ENCODE measurements at regions not wholly inside any gene's neighbourhood (a gene's known extent, or its start where the extent isn't known, plus 50 kb on each side); places are given as distances from the start of the nearest gene placed in this dataset.

DNA sequence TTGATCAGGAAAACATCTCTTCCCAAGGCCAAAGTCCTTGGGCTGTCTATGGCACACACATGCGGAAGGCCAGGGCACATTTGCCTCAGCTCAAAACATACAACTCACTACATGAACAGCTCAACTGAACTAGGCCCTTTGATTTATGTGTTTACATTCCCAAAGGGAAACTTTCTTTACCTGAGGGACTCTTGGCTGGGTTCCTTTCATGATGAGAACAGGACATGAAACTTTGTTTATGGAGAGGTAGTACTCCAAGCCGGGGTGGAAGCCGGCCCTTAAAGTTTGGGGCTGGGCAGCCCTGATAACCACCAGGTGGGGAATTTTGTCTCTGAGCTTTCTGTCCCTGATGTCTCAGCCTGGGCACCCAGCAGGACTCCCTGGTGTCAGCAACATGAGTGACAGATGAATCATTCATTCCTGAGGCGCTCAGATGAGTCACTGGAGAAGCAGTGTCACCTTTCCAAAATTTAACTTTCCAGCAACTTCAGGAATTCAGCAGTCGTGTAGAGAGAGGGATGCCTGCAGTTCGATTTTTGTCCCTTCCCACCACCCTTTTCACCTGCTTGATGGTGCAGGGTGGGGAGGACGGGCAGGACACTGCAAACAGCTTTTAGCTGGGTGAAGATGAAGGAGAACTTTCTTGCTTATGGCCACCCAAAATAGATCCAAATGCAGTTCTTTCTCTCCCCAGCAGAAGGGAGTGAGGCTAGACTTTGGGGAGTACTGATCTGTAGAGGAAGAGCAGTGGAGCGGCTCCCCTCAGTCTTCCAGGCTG is 331.6 kb downstream of the DYSF start:
- Histone ChIP-seq H3K9ac (ENCODE audit: insufficient read depth, low read depth, low read length) (no peak overlapping the region), H3K79me2 (ENCODE audit: insufficient read depth, low read length) (no peaks in the 10 kb centered on the region), H3K27ac (ENCODE audit: extremely low read length, insufficient read depth, low read length) (no peak overlapping the region), H3K4me1 (ENCODE audit: insufficient read depth, low read length) (peaks cover 26% of the 10 kb centered on the region), H3K4me3 (replicated peaks in 1 of 3; ENCODE audit: insufficient read depth in 1 of 3, low read depth in 2 of 3, low read length in 3 of 3) (no peak overlapping the region), H4K20me1 (ENCODE audit: insufficient read depth, low read length) (no peaks in the 10 kb centered on the region), H2AFZ (ENCODE audit: low read length) (no peak overlapping the region), H3K36me3 (replicated peaks in 1 of 2; ENCODE audit: control insufficient read depth in 1 of 2, insufficient read depth in 2 of 2, low read length in 2 of 2) (no peaks in the 10 kb centered on the region), H3K27me3 (ENCODE audit: control insufficient read depth in 1 of 2, insufficient read depth in 2 of 2, low read length in 2 of 2) (peaks cover 0 to 4% of the 10 kb centered on the region in 2 experiments; a peak in 2 of 5 replicates), H3K9me3 (ENCODE audit: low read length) (no peaks in the 10 kb centered on the region), H3K4me2 (ENCODE audit: low read depth, low read length) (peak overlapping the region; percentile 16; the same call in 1 of the 2 replicates)
- peak; percentile 69 for ATAC-seq
- POLR2A ChIA-PET = no interaction called here
- in situ Hi-C loops (cut with HindIII; ENCODE audit: extremely low pct_ligation_motif_present, low pct_unique_long_range_greater_than_20kb) = no loop called here
- peak; percentile 33 for DNase-seq (ENCODE audit: low spot score)
- intact Hi-C loops (cut with micrococcal nuclease; ENCODE audit: unreplicated experiment) = loop anchor here (5.0 kb wide), 1 partner anchor 428 kb away; no protein-coding TSS in a partner anchor
- no TSS peak for BruUV-seq (replicated peaks)
- CTCF ChIA-PET (ENCODE audit: low intra/inter-chr PET ratio, low total read pairs) = no interaction called here
- FAIRE-seq = no peak
- 14% methylated on average over 8 of the region's 8 CpGs for WGBS (ENCODE audit: low lambda C conversion rate)
- TF ChIP-seq, protein P1, sequence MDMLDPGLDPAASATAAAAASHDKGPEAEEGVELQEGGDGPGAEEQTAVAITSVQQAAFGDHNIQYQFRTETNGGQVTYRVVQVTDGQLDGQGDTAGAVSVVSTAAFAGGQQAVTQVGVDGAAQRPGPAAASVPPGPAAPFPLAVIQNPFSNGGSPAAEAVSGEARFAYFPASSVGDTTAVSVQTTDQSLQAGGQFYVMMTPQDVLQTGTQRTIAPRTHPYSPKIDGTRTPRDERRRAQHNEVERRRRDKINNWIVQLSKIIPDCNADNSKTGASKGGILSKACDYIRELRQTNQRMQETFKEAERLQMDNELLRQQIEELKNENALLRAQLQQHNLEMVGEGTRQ (IDR thresholded peaks at IDR 0.05; ENCODE audit: low read depth, low read length) = no peak
- TF ChIP-seq, protein P1 (CRISPR knock-in tag; IDR thresholded peaks at IDR 0.05; ENCODE audit: borderline replicate concordance) = no peak
- TF ChIP-seq RXRA (CRISPR knock-in tag; IDR thresholded peaks at IDR 0.05) = no peak
- TF ChIP-seq, protein P2, sequence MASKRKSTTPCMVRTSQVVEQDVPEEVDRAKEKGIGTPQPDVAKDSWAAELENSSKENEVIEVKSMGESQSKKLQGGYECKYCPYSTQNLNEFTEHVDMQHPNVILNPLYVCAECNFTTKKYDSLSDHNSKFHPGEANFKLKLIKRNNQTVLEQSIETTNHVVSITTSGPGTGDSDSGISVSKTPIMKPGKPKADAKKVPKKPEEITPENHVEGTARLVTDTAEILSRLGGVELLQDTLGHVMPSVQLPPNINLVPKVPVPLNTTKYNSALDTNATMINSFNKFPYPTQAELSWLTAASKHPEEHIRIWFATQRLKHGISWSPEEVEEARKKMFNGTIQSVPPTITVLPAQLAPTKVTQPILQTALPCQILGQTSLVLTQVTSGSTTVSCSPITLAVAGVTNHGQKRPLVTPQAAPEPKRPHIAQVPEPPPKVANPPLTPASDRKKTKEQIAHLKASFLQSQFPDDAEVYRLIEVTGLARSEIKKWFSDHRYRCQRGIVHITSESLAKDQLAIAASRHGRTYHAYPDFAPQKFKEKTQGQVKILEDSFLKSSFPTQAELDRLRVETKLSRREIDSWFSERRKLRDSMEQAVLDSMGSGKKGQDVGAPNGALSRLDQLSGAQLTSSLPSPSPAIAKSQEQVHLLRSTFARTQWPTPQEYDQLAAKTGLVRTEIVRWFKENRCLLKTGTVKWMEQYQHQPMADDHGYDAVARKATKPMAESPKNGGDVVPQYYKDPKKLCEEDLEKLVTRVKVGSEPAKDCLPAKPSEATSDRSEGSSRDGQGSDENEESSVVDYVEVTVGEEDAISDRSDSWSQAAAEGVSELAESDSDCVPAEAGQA (IDR thresholded peaks at IDR 0.05; ENCODE audit: low read depth) = no peak
- TF ChIP-seq, protein P2 (CRISPR knock-in tag; IDR thresholded peaks at IDR 0.05; ENCODE audit: borderline replicate concordance) = no peak
- 0 out of 2 replicates have a peak, but pooled peaks have one; percentile 21 for TF ChIP-seq HNF4A (CRISPR knock-in tag; IDR thresholded peaks at IDR 0.05)
- no peak for TF ChIP-seq BRCA1 (CRISPR knock-in tag; IDR thresholded peaks at IDR 0.05)
- no peak for TF ChIP-seq ZNF747 (CRISPR knock-in tag; IDR thresholded peaks at IDR 0.05; ENCODE audit: borderline replicate concordance)
- TF ChIP-seq ARID2 (CRISPR knock-in tag; IDR thresholded peaks at IDR 0.05; ENCODE audit: borderline replicate concordance) = no peak
- TF ChIP-seq RARA (CRISPR knock-in tag; IDR thresholded peaks at IDR 0.05) = peak; percentile 40; the same call in 1 of the 2 replicates
- no peak for TF ChIP-seq BRD4 (CRISPR knock-in tag; IDR thresholded peaks at IDR 0.05)
- TF ChIP-seq KLF12 (CRISPR knock-in tag; IDR thresholded peaks at IDR 0.05; ENCODE audit: borderline replicate concordance) = no peak
- peak; percentile 24; the same call in 1 of the 2 replicates for TF ChIP-seq FOXO1 (CRISPR knock-in tag; IDR thresholded peaks at IDR 0.05)
- TF ChIP-seq, protein P3, sequence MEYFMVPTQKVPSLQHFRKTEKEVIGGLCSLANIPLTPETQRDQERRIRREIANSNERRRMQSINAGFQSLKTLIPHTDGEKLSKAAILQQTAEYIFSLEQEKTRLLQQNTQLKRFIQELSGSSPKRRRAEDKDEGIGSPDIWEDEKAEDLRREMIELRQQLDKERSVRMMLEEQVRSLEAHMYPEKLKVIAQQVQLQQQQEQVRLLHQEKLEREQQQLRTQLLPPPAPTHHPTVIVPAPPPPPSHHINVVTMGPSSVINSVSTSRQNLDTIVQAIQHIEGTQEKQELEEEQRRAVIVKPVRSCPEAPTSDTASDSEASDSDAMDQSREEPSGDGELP (IDR thresholded peaks at IDR 0.05; ENCODE audit: borderline replicate concordance, low read depth) = no peak
- peak; percentile 77 for TF ChIP-seq FOSL2 (CRISPR knock-in tag; IDR thresholded peaks at IDR 0.05)
- TF ChIP-seq ELF3 (CRISPR knock-in tag; IDR thresholded peaks at IDR 0.05) = peak; percentile 48; the same call in 1 of the 2 replicates
- TF ChIP-seq GATAD2A (CRISPR knock-in tag; IDR thresholded peaks at IDR 0.05) = 0 out of 2 replicates have a peak, but pooled peaks have one; percentile 9

All from HepG2 (cell line).